Activated CD8-positive, alpha-beta memory T cell treated with anti-CD3 and anti-CD28 coated beads, Interleukin-2, amount 50 U/mL, for 24 hours (primary cell): ENCODE measurements at regions not wholly inside any gene's neighbourhood (a gene's known extent, or its start where the extent isn't known, plus 50 kb on each side); places are given as distances from the start of the nearest gene placed in this dataset.

Experiments used
- DNase-seq: peaks from one replicate; pipeline ENCODE4 v3.0.0-alpha.2; 2020; ENCODE audit errors: extremely low read depth

DNA sequence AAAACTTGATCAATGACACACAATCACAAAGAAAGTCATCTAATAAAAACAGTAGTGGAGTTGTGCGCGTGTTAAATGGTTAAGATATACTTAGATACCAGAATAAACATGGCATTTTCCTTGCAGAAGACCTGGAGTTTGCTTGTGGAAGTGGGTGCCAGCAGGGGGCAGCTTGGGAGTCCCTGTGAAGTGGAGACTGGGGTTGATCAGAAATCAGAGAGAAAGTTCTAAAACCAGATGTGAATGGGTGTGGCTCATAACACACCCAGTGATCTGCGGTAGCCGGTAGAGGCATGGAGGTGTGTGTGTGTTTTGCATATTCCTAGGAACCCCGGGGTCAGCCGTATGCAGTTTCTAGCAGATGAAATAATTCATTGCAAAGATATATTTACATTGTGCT, 300.1 kb upstream of the TRIB2 start:
- DNase-seq: peak; percentile 14

- DNase-seq: no peak
Measured at GRCh38 chr2:12417786-12418185, 298.9 kb upstream of the TRIB2 start.

- no peak for DNase-seq
Measured at GRCh38 chr2:12419803-12420202, 296.9 kb upstream of the TRIB2 start.

DNA sequence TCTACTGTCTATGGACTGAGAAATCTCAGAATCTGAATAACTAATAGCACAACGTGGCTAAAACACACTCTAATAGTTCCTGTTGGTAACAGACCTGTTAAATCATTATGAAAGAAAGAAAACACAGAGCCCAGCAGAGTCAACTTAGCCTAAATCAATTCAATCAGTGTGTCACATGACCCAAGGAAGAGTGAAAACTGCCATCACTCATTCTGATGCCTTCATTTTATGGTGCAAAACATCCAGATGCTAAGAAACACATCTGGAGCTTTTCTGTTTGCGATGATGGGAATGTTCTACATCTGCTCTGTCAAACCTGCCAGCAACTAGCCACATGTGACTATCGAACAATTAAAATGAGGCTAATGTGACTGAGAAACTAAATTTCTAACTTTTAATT, 295.7 kb upstream of the TRIB2 start:
- DNase-seq: no peak

GRCh38 chr2:12424219-12424618, 292.5 kb upstream of the TRIB2 start:
- no peak for DNase-seq

DNA sequence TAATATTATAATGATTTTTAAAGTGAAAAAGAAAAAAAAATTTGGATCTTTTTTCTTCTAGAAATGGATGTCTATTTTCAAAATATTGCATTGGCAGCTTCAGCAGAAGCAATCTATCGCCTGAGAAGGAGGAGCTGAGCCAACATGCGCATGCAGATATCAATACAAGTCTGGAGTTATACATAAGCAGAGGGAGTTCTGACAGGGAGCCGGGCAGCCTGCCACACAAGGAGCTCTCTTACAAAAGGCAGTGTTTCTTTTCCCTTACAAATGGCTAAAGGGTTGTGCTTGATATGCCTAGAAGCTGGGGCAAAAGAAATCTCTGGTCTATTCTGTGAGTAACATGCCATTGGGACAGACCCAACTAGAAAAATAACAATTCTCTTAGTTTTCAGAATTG, 291.9 kb upstream of the TRIB2 start:
- no peak for DNase-seq

- no peak for DNase-seq
Measured at GRCh38 chr2:12428324-12428723, 288.4 kb upstream of the TRIB2 start.

- DNase-seq: no peak
Measured at GRCh38 chr2:12428786-12429185, 287.9 kb upstream of the TRIB2 start.

- no peak for DNase-seq
Measured at GRCh38 chr2:12429779-12430406, 286.8 kb upstream of the TRIB2 start.

DNA sequence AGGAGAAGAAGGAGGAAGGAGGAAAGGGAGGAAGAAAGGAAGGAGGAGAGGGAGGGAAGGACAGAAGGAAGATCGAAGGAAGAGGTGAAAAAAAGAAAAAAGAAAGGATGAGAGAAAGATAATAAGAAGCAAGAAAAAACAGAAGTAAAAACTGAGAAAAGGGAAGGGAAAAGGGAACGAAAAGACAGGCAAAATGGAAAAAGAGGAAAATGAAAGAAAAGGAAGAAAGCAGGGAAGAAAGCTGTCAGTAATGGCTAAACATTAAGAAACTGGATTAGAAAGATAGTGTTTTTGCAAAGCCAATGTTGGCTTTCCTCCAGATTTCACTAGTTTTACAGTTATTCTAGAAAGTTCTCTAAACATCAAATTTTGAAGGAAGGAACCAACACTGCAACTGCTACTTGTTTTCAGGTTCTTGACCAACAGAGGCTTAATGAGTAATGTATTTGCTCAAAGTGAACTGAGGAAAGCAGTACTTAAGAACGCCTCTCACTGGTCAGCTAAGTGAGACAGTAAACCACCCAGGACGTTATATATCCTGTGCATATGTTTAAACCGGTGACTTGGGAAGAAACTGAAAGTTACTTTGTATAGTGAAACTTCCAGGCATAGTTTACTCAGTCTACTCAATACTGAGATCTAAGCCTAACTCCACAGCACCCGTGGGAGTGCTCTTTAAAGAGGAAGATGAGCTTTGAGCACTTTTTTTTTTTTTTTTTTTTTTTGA, 286.2 kb upstream of the TRIB2 start:
- peak; percentile 4 for DNase-seq

- DNase-seq: no peak
Measured at GRCh38 chr2:12432985-12433625, 283.6 kb upstream of the TRIB2 start.

- no peak for DNase-seq
Measured at GRCh38 chr2:12433626-12433990, 283.1 kb upstream of the TRIB2 start.

GRCh38 chr2:12434630-12435098, 282.1 kb upstream of the TRIB2 start:
- no peak for DNase-seq

DNA sequence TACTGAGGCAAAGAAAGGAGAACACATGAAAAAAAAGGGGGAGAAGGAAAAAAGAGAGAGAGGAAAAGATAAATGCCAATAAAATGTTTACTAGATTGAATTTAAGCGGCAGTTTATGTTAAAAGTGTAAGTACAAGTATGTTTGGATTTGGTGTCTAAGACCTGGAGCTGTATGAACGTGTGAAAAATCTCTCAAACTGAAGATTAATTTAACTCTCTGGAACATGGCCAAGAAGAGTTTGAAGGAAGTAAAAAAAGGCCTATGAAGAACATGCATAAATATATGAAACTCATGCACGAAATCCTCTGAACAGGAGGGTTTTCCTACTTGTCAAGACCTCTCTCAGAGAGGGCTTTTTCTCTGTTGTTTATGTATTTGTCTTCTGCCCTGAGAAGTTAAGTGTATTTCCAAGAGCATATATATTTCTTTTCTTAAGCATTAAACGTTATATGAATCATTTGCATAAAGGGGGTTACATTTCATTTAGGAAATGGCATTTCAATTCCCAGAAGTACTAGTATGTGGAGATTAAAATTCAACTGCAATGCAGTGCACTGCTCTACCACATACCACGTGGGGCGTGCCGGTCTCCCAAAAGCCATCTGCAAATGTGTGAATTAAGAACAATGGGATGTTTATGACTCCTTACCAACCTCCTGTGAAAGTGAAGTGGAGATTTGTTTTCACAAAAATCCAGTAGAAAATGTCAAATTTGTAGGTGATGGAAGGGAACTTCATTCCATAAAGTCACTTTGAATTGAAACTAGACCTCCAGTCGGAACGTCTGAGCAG, 281.1 kb upstream of the TRIB2 start:
- no peak for DNase-seq

- no peak for DNase-seq
Measured at GRCh38 chr2:12436483-12436882, 280.3 kb upstream of the TRIB2 start.

DNA sequence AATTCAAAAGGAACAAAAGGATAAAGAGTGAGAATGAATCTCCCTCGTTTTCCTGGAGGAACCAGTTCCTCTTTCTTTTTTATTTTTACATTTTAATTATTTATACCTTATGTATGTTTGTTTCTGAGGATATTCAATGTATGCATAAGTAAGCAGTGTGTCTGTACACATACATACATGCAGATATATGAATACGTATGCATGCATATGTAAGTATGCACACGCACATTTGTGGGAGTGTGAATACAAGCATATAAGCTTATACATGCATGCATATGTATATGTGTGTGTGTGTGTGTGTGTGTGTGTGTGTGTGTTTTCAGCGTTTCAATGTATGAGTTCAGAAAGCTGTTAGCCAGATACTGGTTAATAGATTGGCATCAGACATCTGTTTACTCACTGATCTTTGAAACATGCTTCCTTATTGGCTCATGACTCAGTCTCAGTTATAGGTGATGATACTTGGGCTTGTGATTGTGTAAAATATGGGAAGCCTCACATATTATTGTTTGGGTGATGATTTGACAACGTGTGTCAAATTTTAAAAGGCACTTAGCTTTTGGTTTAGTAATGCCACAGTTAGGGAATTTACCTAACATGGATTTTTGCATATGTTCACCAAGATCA, 279.7 kb upstream of the TRIB2 start:
- DNase-seq: no peak

- no peak for DNase-seq
Measured at GRCh38 chr2:12440731-12441130, 276.0 kb upstream of the TRIB2 start.

GRCh38 chr2:12441750-12442475, 274.8 kb upstream of the TRIB2 start:
- no peak for DNase-seq

DNA sequence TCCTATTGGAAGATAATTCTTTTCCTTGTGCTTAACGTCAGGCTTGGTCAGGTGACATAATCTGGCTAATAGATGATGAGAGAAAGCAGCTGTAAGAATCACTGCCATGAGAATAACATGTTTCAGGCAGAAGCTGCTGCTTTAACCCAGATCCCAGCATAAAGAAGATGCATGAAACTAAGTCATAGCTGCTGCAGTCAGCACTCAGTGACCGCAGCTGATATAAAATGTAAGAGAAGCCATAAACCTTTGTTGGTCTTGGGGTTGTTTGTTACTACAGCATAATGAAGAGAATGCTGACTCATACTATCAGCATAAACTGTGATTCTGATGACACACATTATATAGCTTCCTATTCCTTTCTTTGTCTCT, 274.3 kb upstream of the TRIB2 start:
- DNase-seq: no peak

DNA sequence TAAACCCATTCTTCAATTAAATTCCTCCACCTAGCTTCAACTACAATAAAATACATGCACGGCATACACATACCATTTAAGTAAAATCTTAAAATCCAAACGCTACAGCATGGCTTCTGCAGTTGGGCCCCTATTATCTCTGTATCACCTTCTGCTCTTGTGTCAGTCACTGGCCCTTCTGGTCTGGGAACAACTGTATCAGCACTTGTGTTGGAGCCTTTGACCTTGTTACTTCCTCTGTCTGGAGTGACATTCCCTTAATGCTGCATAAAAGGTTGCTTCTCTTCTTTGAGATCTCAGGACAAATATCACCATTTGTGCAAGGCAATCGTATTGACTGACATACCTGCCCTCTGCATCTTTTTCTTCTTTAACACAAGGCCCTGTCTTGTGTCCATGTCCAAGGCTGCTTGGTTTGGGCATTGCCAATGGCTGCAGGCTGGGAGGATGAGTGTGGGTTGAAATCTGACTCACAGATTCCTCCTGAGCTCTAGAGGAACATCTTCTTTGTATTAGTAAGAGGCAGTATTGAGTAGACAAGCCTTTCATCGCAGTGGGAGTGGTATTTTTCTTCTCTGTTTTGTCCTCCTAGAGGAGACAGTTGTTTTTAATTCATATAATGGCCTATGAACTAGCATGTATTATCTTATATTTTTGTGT, 267.8 kb upstream of the TRIB2 start:
- DNase-seq: no peak

DNA sequence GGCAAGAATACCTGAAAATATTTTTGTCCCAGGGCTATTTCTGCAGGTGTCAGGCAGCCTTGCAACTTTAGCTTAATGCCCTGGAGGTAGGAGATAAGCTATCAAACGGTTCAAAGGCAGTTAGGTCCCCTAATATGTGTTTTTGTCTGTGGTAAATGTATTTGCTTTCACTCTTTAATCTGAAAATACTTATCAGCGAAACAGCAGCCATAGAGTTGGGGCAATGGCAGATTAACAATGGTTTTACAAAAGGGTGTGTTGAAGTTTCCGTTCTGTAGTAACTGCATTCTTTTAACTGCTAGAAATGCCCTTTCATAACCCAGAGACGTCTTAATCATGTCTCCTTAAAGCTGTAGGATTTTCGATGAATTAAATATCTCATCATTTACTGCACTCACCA, 265.0 kb upstream of the TRIB2 start:
- no peak for DNase-seq
